PC-3 (cell line): ENCODE measurements at regions not wholly inside any gene's neighbourhood (a gene's known extent, or its start where the extent isn't known, plus 50 kb on each side); places are given as distances from the start of the nearest gene placed in this dataset.

Source experiments
- ATAC-seq: fragments of 200-7000 bp; cut with Tn5 transposase; 2 replicates; pipeline ENCODE4 v1.9.1; 2020; ENCODE audit warnings: mild to moderate bottlenecking, moderate library complexity
- BruUV-seq: library from RNA; stranded (reverse); fragments of 400-500 nt; replicated peaks from 2 replicates; lab custom pipeline; 2021; lab: Mats Ljungman, UMichigan
- CTCF ChIA-PET: fragments of 300-600 bp; sonication (Branson Sonifier 250); formaldehyde crosslinking; loops from one replicate; lab custom pipeline; 2022; ENCODE audit warnings: antibody characterized with exemption; lab: Charles Lee
- POLR2A ChIA-PET: fragments of 300-600 bp; sonication (Branson Sonifier 250); formaldehyde crosslinking; loops from one replicate; lab custom pipeline; 2022; ENCODE audit warnings: antibody characterized with exemption; ENCODE audit not compliant: unreplicated experiment; lab: Charles Lee
- DNase-seq: peaks from one replicate; pipeline ENCODE4 v3.0.0-alpha.2; 2015
- H2AFZ ChIP-seq: fragments of 300-600 bp; sonication (generic); 2 replicates; pipeline ENCODE4 v1.6.0; 2016; ENCODE audit warnings: antibody characterized with exemption, low read length
- H3F3A ChIP-seq: fragments of 300-600 bp; sonication (generic); one replicate; pipeline ENCODE4 v1.6.0; 2017; ENCODE audit warnings: antibody characterized with exemption, low read length, control low read depth, mild to moderate bottlenecking; ENCODE audit not compliant: unreplicated experiment
- H3K27ac ChIP-seq: fragments of 300-600 bp; sonication (generic); 2 replicates; pipeline ENCODE4 v1.5.1; 2016; ENCODE audit warnings: mild to moderate bottlenecking, low read length
- H3K27me3 ChIP-seq: fragments of 300-600 bp; sonication (generic); 2 replicates; pipeline ENCODE4 v1.6.1; 2016; ENCODE audit warnings: low read length, mixed read lengths
- H3K36me3 ChIP-seq: fragments of 300-600 bp; sonication (generic); 2 replicates; pipeline ENCODE4 v1.6.1; 2016; ENCODE audit warnings: low read depth, mixed run types, low read length, mixed read lengths
- H3K4me1 ChIP-seq: fragments of 300-600 bp; sonication (generic); 2 replicates; pipeline ENCODE4 v1.5.1; 2016; ENCODE audit warnings: low read length; ENCODE audit not compliant: insufficient read depth
- H3K4me2 ChIP-seq: fragments of 300-600 bp; sonication (generic); 2 replicates; pipeline ENCODE4 v1.6.0; 2016; ENCODE audit warnings: low read length
- H3K4me3 ChIP-seq: fragments of 300-600 bp; sonication (generic); 2 replicates; pipeline ENCODE4 v1.5.1; 2016; ENCODE audit warnings: mild to moderate bottlenecking, low read length, mixed read lengths
- H3K79me2 ChIP-seq: fragments of 300-600 bp; sonication (generic); 2 replicates; pipeline ENCODE4 v1.6.1; 2017; ENCODE audit warnings: low read length, mixed read lengths
- H3K9ac ChIP-seq: fragments of 300-600 bp; sonication (generic); 2 replicates; pipeline ENCODE4 v1.6.0; 2016; ENCODE audit warnings: mild to moderate bottlenecking, low read length
- H3K9me2 ChIP-seq: fragments of 300-600 bp; sonication (generic); replicated peaks from 2 replicates; pipeline ENCODE4 v1.6.1; 2016; ENCODE audit warnings: mixed run types, low read length, mixed read lengths
- H3K9me3 ChIP-seq: fragments of 300-600 bp; sonication (generic); 2 replicates; pipeline ENCODE4 v1.6.1; 2016; ENCODE audit warnings: low read length, mixed read lengths
- H4K20me1 ChIP-seq: fragments of 300-600 bp; sonication (generic); 2 replicates; pipeline ENCODE4 v1.6.1; 2016; ENCODE audit warnings: low read length, mixed read lengths
- CTCF ChIP-seq: fragments of 300-600 bp; sonication (generic); conservative IDR thresholded peaks from 2 replicates; pipeline ENCODE4 v1.5.1; 2017; ENCODE audit warnings: antibody characterized with exemption, low read depth, mild to moderate bottlenecking, low read length
- EZH2 ChIP-seq: fragments of 300-600 bp; sonication (generic); IDR thresholded peaks from one replicate; pipeline ENCODE4 v1.6.1; 2017; ENCODE audit warnings: antibody characterized with exemption, mild to moderate bottlenecking, low read length; ENCODE audit not compliant: unreplicated experiment
- EZH2phosphoT487 ChIP-seq: fragments of 300-600 bp; sonication (generic); IDR thresholded peaks from 2 replicates; pipeline ENCODE4 v1.6.1; 2018; ENCODE audit warnings: mild to moderate bottlenecking, antibody characterized with exemption, low read length, borderline replicate concordance
- intact Hi-C: fragments of 100-400 bp; cut with micrococcal nuclease; formaldehyde crosslinking; loops from 2 replicates; pipeline ENCODE4 v1.9.0; 2023

- H3K4me3 ChIP-seq = no peak overlapping the region
- no peak overlapping the region for H3K27ac ChIP-seq
- ChIA-PET CTCF (no interaction called here), POLR2A (no interaction called here)
- no peak overlapping the region for H3K9ac ChIP-seq
- H3K36me3 ChIP-seq = no peaks in the 10 kb centered on the region
- H3K9me3 ChIP-seq = no peaks in the 10 kb centered on the region
- H3K9me2 ChIP-seq = no peaks in the 10 kb centered on the region
- no peaks in the 10 kb centered on the region for H4K20me1 ChIP-seq
- no peaks in the 10 kb centered on the region for H3K27me3 ChIP-seq
- intact Hi-C loops = no loop called here
- H3F3A ChIP-seq = no peaks in the 10 kb centered on the region
- no peak for DNase-seq
- no peak for TF ChIP-seq EZH2
- no peak for TF ChIP-seq CTCF
- no peak for TF ChIP-seq EZH2phosphoT487
- no TSS peak for BruUV-seq
- ATAC-seq = no peak
- H2AFZ ChIP-seq = no peak overlapping the region
- H3K79me2 ChIP-seq = no peaks in the 10 kb centered on the region
- H3K4me1 ChIP-seq = no peaks in the 10 kb centered on the region
- H3K4me2 ChIP-seq = no peak overlapping the region
These were observed 584.2 kb upstream of the INTU start for GRCh38 chr4:127048376-127049044.

DNA sequence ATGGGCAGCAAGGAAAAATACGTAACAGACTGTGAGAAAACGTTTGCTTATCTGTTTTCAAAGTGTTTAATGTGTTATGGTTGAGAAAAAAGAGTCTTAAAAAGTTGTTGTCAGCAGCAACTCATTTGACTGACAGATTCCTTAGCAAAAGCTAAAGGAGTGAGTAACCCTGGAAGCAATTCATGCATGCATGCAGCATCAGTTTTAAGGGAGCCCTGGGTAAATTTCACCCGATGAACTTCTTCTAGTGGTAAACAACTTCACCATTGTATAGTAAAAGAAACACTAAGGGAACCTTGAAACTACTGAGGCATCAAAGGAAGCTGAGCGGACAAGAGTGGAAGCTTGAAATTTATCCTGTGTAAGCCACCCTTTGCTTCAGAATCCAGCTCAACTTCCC lies 583.2 kb upstream of the INTU start:
- Histone ChIP-seq H3K79me2 (no peaks in the 10 kb centered on the region), H3F3A (no peaks in the 10 kb centered on the region), H4K20me1 (no peaks in the 10 kb centered on the region), H3K27ac (no peak overlapping the region), H3K4me2 (no peak overlapping the region), H3K36me3 (no peaks in the 10 kb centered on the region), H3K27me3 (no peaks in the 10 kb centered on the region), H3K9ac (no peak overlapping the region), H3K9me2 (no peaks in the 10 kb centered on the region), H3K4me1 (no peaks in the 10 kb centered on the region), H3K9me3 (no peaks in the 10 kb centered on the region), H2AFZ (no peak overlapping the region), H3K4me3 (no peak overlapping the region)
- BruUV-seq = no TSS peak
- ChIA-PET POLR2A (no interaction called here), CTCF (no interaction called here)
- intact Hi-C loops = no loop called here
- DNase-seq (no peak), ATAC-seq (no peak)
- TF ChIP-seq EZH2phosphoT487 (no peak), EZH2 (no peak), CTCF (no peak)

DNA sequence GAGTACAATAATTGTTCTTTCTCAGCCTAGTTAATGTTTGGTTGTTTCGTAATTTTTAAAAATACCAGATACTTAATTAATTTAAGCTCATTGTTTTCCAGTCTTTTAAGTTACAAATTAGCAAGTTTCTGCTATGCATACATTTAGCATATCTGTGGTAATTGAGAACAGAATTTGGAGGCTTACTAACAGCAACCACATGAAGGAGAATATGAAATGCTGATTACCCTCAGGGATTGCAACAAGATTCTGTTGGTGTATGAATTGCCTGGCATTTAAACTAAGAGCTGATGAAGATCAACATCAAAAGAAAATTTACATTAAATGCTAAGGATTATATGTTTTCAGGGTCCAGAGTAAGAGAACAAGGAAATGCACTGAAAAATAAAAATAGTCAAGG lies 580.0 kb upstream of the INTU start:
- TF ChIP-seq EZH2phosphoT487 (no peak), CTCF (no peak), EZH2 (no peak)
- H3K4me1 ChIP-seq = no peaks in the 10 kb centered on the region
- ATAC-seq (no peak), DNase-seq (no peak)
- no peaks in the 10 kb centered on the region for H4K20me1 ChIP-seq
- H3K4me2 ChIP-seq = no peak overlapping the region
- no peaks in the 10 kb centered on the region for H3K36me3 ChIP-seq
- ChIA-PET POLR2A (no interaction called here), CTCF (no interaction called here)
- no peaks in the 10 kb centered on the region for H3F3A ChIP-seq
- intact Hi-C loops = no loop called here
- H3K27ac ChIP-seq = no peak overlapping the region
- no TSS peak for BruUV-seq
- H3K9me2 ChIP-seq = no peaks in the 10 kb centered on the region
- no peaks in the 10 kb centered on the region for H3K27me3 ChIP-seq
- H2AFZ ChIP-seq = no peak overlapping the region
- H3K79me2 ChIP-seq = no peaks in the 10 kb centered on the region
- H3K9me3 ChIP-seq = no peaks in the 10 kb centered on the region
- no peak overlapping the region for H3K9ac ChIP-seq
- no peak overlapping the region for H3K4me3 ChIP-seq
